Activated T-helper 2 cell treated with anti-CD3 and anti-CD28 coated beads, Interferon-gamma antibody, Interleukin-2, Interleukin-4, amounts not matched to agents 10 μg/mL and 5 μg/mL and 100 μg/mL, durations not matched to agents 14 hours and 24 hours and 36 hours (primary cell): ENCODE measurements at regions not wholly inside any gene's neighbourhood (a gene's known extent, or its start where the extent isn't known, plus 50 kb on each side); places are given as distances from the start of the nearest gene placed in this dataset.

ENCODE experiments used
- DNase-seq: peaks from one replicate; pipeline ENCODE4 v3.0.0; 2021; ENCODE audit warnings: low spot score
- H3K27ac Mint-ChIP-seq: one replicate; pipeline ENCODE4 v1.8.0; 2021; ENCODE audit warnings: mixed read lengths
- H3K27me3 Mint-ChIP-seq: one replicate; pipeline ENCODE4 v1.8.0; 2021; ENCODE audit warnings: low read depth, mixed read lengths
- H3K36me3 Mint-ChIP-seq: one replicate; pipeline ENCODE4 v1.8.0; 2021; ENCODE audit warnings: low read depth, mixed read lengths
- H3K4me1 Mint-ChIP-seq: one replicate; pipeline ENCODE4 v1.8.0; 2021; ENCODE audit warnings: low read depth, mixed read lengths
- H3K4me3 Mint-ChIP-seq: one replicate; pipeline ENCODE4 v1.8.0; 2021; ENCODE audit warnings: low read depth, mild to moderate bottlenecking, moderate library complexity, mixed read lengths
- H3K9me3 Mint-ChIP-seq: one replicate; pipeline ENCODE4 v1.8.0; 2021; ENCODE audit warnings: mixed read lengths
- intact Hi-C: fragments of 100-400 bp; cut with micrococcal nuclease; formaldehyde crosslinking; loops from one replicate; pipeline ENCODE4 v1.15.1; 2023

DNA sequence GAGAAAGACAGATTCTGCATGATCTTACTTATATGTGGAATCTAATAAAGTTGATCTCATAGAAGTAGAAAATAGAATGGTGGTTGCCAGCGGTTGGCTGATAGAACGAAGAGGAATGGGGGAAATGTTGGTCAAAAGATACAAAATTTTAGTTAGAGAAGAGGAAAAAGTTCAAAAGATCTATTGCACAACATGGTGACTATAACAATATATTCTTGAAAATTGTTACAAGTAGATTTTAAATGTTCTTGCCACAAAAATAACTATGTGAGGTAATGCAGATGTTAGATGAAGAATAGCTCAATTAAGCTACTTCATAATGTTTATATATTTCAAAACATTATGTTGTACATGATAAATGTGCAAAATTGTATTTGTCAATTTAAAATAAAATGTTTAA is 112.3 kb upstream of the SMIM30 start:
- no peaks in the 10 kb centered on the region for H3K36me3 Mint-ChIP-seq
- no peak for DNase-seq
- H3K27ac Mint-ChIP-seq: no peak overlapping the region
- no peak overlapping the region for H3K4me3 Mint-ChIP-seq
- no peaks in the 10 kb centered on the region for H3K27me3 Mint-ChIP-seq
- intact Hi-C loops: no loop called here
- H3K9me3 Mint-ChIP-seq: no peaks in the 10 kb centered on the region
- H3K4me1 Mint-ChIP-seq: no peaks in the 10 kb centered on the region

DNA sequence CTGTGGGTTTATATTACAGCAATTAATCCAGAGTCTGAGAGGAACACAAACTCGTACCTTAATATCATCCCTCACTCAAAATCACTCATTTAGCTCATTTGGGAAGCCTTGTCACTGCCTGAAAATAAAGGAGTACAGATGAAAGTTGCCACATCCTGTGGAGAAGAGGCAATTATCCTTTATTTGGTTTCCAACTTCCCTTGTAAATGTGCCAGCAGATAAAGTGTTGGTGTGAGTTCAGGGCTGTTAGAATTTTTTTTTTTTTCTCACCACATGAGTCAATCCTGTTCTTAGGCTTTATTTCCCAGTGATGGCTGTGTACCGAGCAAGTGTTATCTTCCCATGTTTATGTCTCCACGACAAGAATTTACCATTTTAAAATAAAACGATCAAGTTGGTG is 99.0 kb upstream of the SMIM30 start:
- H3K4me1 Mint-ChIP-seq: no peaks in the 10 kb centered on the region

DNA sequence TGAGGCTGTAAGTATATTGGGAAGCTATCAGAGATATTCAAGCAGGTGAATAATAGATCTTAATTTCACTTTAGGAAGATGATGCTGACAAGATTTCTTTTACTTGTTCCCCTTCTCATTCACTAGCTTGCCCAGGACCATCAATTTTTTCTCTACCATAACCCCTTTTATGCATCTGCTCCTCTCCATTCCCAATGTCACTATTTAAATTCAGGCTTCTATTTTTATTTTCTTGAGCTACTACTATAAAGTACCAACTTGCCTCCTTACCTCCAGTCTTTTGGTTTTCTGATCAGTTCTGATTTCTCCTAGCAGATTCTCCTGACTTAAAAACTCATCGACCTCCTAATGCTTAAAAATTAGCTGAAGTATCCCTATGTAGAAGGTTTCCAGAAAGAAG is 97.7 kb upstream of the SMIM30 start:
- intact Hi-C loops: no loop called here
- no peak for DNase-seq
- no peak overlapping the region for H3K27ac Mint-ChIP-seq
- no peaks in the 10 kb centered on the region for H3K36me3 Mint-ChIP-seq
- peaks cover 1% of the 10 kb centered on the region for H3K27me3 Mint-ChIP-seq
- no peak overlapping the region for H3K4me3 Mint-ChIP-seq
- H3K4me1 Mint-ChIP-seq: no peaks in the 10 kb centered on the region
- H3K9me3 Mint-ChIP-seq: no peaks in the 10 kb centered on the region

More for the DNA sequence above, 99.0 kb upstream of the SMIM30 start:
- H3K27me3 Mint-ChIP-seq: peaks cover 2% of the 10 kb centered on the region
- no peak overlapping the region for H3K27ac Mint-ChIP-seq
- no peak overlapping the region for H3K4me3 Mint-ChIP-seq
- H3K9me3 Mint-ChIP-seq: no peaks in the 10 kb centered on the region
- DNase-seq: no peak
- no peaks in the 10 kb centered on the region for H3K36me3 Mint-ChIP-seq
- intact Hi-C loops: no loop called here

GRCh38 chr7:113209449-113210203 is 91.3 kb upstream of the SMIM30 start:
- Mint-ChIP-seq H3K27ac (no peak overlapping the region), H3K9me3 (no peaks in the 10 kb centered on the region), H3K36me3 (no peaks in the 10 kb centered on the region), H3K4me3 (no peak overlapping the region), H3K27me3 (no peaks in the 10 kb centered on the region), H3K4me1 (no peaks in the 10 kb centered on the region)
- intact Hi-C loops: no loop called here
- no peak for DNase-seq

DNA sequence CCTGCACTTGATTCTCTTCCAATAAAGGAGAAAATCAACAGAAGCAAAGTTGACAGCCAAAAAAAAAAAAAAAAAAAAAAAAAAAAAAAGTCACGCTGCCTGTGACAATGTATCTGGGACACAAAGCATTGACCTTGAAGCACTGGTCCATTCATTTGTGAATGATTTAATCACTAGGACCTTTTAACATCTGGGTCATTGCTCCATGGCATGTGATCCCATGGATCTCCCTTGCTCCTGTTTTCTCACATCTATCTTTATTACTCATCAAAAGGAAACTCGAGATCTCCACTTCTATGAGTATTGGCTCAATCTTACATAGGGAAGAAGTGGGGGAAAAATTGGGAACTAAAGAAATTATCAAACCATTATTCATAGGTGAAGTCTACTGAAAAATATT is 89.6 kb upstream of the SMIM30 start:
- no peaks in the 10 kb centered on the region for H3K36me3 Mint-ChIP-seq

GRCh38 chr7:113207441-113207840 is 89.1 kb upstream of the SMIM30 start:
- H3K4me1 Mint-ChIP-seq: no peaks in the 10 kb centered on the region
- no peaks in the 10 kb centered on the region for H3K36me3 Mint-ChIP-seq
- H3K27ac Mint-ChIP-seq: no peak overlapping the region
- H3K27me3 Mint-ChIP-seq: no peaks in the 10 kb centered on the region
- DNase-seq: no peak
- intact Hi-C loops: no loop called here
- H3K4me3 Mint-ChIP-seq: no peak overlapping the region
- no peaks in the 10 kb centered on the region for H3K9me3 Mint-ChIP-seq

More for the DNA sequence above, 89.6 kb upstream of the SMIM30 start:
- Mint-ChIP-seq H3K27me3 (no peaks in the 10 kb centered on the region), H3K27ac (no peak overlapping the region), H3K9me3 (no peaks in the 10 kb centered on the region), H3K4me1 (no peaks in the 10 kb centered on the region), H3K4me3 (no peak overlapping the region)
- intact Hi-C loops: no loop called here
- no peak for DNase-seq

GRCh38 chr7:113204415-113204814 is 86.1 kb upstream of the SMIM30 start:
- Mint-ChIP-seq H3K4me3 (no peak overlapping the region), H3K27me3 (no peaks in the 10 kb centered on the region), H3K4me1 (no peaks in the 10 kb centered on the region), H3K36me3 (no peaks in the 10 kb centered on the region), H3K27ac (no peak overlapping the region), H3K9me3 (no peaks in the 10 kb centered on the region)
- intact Hi-C loops: no loop called here
- DNase-seq: no peak

- H3K4me1 Mint-ChIP-seq: no peaks in the 10 kb centered on the region
Observed at GRCh38 chr7:113202284-113202683, 83.9 kb upstream of the SMIM30 start.

DNA sequence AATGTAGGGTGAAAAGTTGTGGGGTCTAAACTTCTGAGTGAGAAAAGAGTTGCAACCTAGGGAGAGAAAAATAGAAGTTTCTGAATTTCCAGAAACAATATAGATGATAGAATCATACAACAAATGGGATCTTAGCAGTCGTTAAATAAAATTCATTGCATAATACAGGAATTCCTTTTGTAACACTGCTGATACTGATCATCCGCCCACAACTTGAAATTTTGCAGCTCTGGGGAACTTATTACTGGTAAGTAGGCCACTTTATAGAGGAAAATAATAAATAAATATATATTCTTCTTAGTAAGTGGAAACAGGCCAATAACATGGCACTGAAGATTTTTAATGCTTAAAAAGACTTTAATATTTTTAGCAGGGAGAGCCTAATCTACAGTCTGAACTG is 81.9 kb upstream of the SMIM30 start:
- Mint-ChIP-seq H3K9me3 (no peaks in the 10 kb centered on the region), H3K4me1 (no peaks in the 10 kb centered on the region), H3K4me3 (no peak overlapping the region), H3K36me3 (no peaks in the 10 kb centered on the region), H3K27ac (no peak overlapping the region), H3K27me3 (no peaks in the 10 kb centered on the region)
- intact Hi-C loops: no loop called here
- DNase-seq: no peak

More at GRCh38 chr7:113202284-113202683, 83.9 kb upstream of the SMIM30 start:
- DNase-seq: no peak
- Mint-ChIP-seq H3K27ac (no peak overlapping the region), H3K4me3 (no peak overlapping the region), H3K36me3 (no peaks in the 10 kb centered on the region), H3K27me3 (no peaks in the 10 kb centered on the region), H3K9me3 (no peaks in the 10 kb centered on the region)
- intact Hi-C loops: no loop called here

- Mint-ChIP-seq H3K36me3 (no peaks in the 10 kb centered on the region), H3K4me3 (no peak overlapping the region), H3K9me3 (no peaks in the 10 kb centered on the region), H3K27ac (no peak overlapping the region), H3K27me3 (peaks cover 2% of the 10 kb centered on the region), H3K4me1 (no peaks in the 10 kb centered on the region)
- intact Hi-C loops: no loop called here
- DNase-seq: no peak
Observed at GRCh38 chr7:113199841-113200240, 81.5 kb upstream of the SMIM30 start.

DNA sequence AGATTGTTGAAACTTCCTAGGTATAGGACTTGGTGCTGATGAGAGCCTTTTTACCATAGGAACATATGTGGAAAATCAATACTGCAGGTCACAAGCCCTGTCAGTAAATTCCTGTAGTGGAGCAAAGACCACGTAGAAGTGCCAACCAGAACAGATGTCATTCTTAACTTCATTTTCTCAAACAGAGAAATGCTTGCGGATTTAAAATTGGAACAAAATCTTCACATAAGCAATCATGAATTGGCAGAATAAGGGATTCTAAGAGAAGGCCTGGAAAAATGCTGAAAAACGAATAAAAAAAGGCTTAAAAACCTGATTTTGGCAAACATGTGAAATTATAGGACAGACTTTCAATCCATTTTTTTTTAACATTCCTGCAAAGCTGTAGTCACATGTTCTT is 80.8 kb upstream of the SMIM30 start:
- H3K27ac Mint-ChIP-seq: no peak overlapping the region

GRCh38 chr7:113198226-113198625 is 79.9 kb upstream of the SMIM30 start:
- Mint-ChIP-seq H3K4me3 (no peak overlapping the region), H3K27me3 (peaks cover 7% of the 10 kb centered on the region), H3K27ac (no peak overlapping the region), H3K4me1 (no peaks in the 10 kb centered on the region), H3K36me3 (no peaks in the 10 kb centered on the region), H3K9me3 (no peaks in the 10 kb centered on the region)
- intact Hi-C loops: no loop called here
- no peak for DNase-seq

More for the DNA sequence above, 80.8 kb upstream of the SMIM30 start:
- Mint-ChIP-seq H3K4me1 (no peaks in the 10 kb centered on the region), H3K36me3 (no peaks in the 10 kb centered on the region), H3K4me3 (no peak overlapping the region), H3K9me3 (no peaks in the 10 kb centered on the region), H3K27me3 (peaks cover 3% of the 10 kb centered on the region)
- no peak for DNase-seq
- intact Hi-C loops: no loop called here

GRCh38 chr7:113197274-113197673 is 78.9 kb upstream of the SMIM30 start:
- Mint-ChIP-seq H3K9me3 (no peaks in the 10 kb centered on the region), H3K27me3 (peaks cover 8% of the 10 kb centered on the region), H3K36me3 (no peaks in the 10 kb centered on the region), H3K27ac (no peak overlapping the region), H3K4me3 (no peak overlapping the region), H3K4me1 (no peaks in the 10 kb centered on the region)
- no peak for DNase-seq
- intact Hi-C loops: no loop called here

DNA sequence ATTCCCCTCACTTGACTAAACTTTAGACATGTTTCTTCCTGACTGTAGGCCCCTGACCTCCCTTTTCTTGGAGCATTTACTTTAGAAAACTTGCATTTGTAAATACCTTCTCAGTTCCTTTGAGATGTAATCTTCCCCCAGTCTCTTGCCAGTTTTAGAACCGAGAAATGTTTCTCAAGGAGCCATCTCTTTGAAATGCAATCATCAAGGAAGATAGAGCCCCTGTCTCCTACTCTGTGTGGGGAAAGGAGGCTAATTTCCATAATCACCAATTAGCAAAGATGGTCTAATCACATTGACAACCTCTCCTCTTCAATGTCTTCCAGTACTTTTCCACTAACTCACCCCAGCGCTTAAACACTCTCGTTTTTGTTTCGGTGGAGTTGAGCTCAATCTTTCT is 70.0 kb upstream of the SMIM30 start:
- no peaks in the 10 kb centered on the region for H3K36me3 Mint-ChIP-seq
- intact Hi-C loops: no loop called here
- H3K27me3 Mint-ChIP-seq: peaks cover 4% of the 10 kb centered on the region
- no peak for DNase-seq
- no peaks in the 10 kb centered on the region for H3K9me3 Mint-ChIP-seq
- no peak overlapping the region for H3K4me3 Mint-ChIP-seq
- no peaks in the 10 kb centered on the region for H3K4me1 Mint-ChIP-seq
- H3K27ac Mint-ChIP-seq: no peak overlapping the region
